Peyer's patch (tissue), 4 donors: ENCODE measurements at regions not wholly inside any gene's neighbourhood (a gene's known extent, or its start where the extent isn't known, plus 50 kb on each side); places are given as distances from the start of the nearest gene placed in this dataset.

ENCODE experiments used
- CTCF ChIP-seq, 6 experiments: fragments of 450-650 bp in 4 of 6; fragments of 200-600 bp in 2 of 6; sonication (generic) in 1 of 6; IDR thresholded peaks; one replicate each; pipeline ENCODE4 v1.5.1; 2017 to 2019; ENCODE audit warnings: antibody characterized with exemption in 6 of 6, mild to moderate bottlenecking in 3 of 6, moderate library complexity in 1 of 6
- POLR2A ChIP-seq, 2 donors: fragments of 450-650 bp; IDR thresholded peaks; one replicate each; pipeline ENCODE4 v1.5.1; 2017; ENCODE audit warnings: antibody characterized with exemption in 2 of 2, mild to moderate bottlenecking in 2 of 2, moderate library complexity in 2 of 2

GRCh38 chr9:22217254-22217653 is 208.1 kb upstream of the CDKN2B start:
- TF ChIP-seq CTCF (IDR thresholded peaks at IDR 0.05) = no peak
- no peak for TF ChIP-seq POLR2A (IDR thresholded peaks at IDR 0.05)
